Activated naive CD4-positive, alpha-beta T cell treated with anti-CD3 and anti-CD28 coated beads, Interleukin-2, amount 10 ng/mL, durations not matched to agents 7 days and 5 days (primary cell): ENCODE measurements at regions not wholly inside any gene's neighbourhood (a gene's known extent, or its start where the extent isn't known, plus 50 kb on each side); places are given as distances from the start of the nearest gene placed in this dataset.
"Not testable (repeated sequence)": the region's sequence is repeated elsewhere in the genome, so short reads cannot be mapped to it uniquely, and the experiment has no call there.

Experiments used
- CTCF ChIA-PET: fragments of 350-600 bp; sonication (Branson Sonifier 250); formaldehyde crosslinking; loops from one replicate; lab custom pipeline; 2021; ENCODE audit warnings: antibody characterized with exemption; lab: Charles Lee
- DNase-seq: peaks from one replicate; pipeline ENCODE4 v3.0.0-alpha.2; 2020
- H3K27ac Mint-ChIP-seq: one replicate; pipeline ENCODE4 v1.8.0; 2021; ENCODE audit warnings: mild to moderate bottlenecking, moderate library complexity, mixed read lengths
- H3K27me3 Mint-ChIP-seq: one replicate; pipeline ENCODE4 v1.8.0; 2021; ENCODE audit warnings: mild to moderate bottlenecking, mixed read lengths
- H3K36me3 Mint-ChIP-seq: one replicate; pipeline ENCODE4 v1.8.0; 2021; ENCODE audit warnings: mixed read lengths
- H3K4me1 Mint-ChIP-seq: one replicate; pipeline ENCODE4 v1.8.0; 2021; ENCODE audit warnings: mixed read lengths
- H3K4me3 Mint-ChIP-seq: one replicate; pipeline ENCODE4 v1.8.0; 2021; ENCODE audit warnings: mild to moderate bottlenecking, moderate library complexity, mixed read lengths
- H3K9me3 Mint-ChIP-seq: one replicate; pipeline ENCODE4 v1.8.0; 2021; ENCODE audit warnings: mixed read lengths

DNA sequence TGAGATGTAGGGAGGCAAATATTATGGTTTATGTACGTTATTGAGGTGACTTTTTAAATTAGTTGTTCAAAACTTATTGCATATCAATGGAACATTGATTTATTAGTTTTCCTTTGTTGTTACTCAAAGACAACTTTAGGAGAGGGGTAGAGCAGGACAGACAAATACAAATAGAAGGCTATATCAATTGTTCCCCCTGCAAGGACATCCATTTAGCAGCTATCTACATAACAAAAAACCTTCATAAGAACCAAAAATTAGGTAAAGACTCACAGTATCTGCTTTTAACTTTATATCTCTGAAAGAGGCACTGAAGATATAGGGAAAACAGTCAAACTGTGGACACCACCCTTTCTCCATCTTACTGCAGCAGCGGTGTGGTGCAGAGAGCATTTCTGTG is 958.8 kb downstream of the DIPK2A start:
- no peaks in the 10 kb centered on the region for H3K36me3 Mint-ChIP-seq
- no peak overlapping the region for H3K4me3 Mint-ChIP-seq
- H3K27me3 Mint-ChIP-seq = no peaks in the 10 kb centered on the region
- DNase-seq = no peak
- H3K4me1 Mint-ChIP-seq = no peaks in the 10 kb centered on the region
- CTCF ChIA-PET = no interaction called here
- no peak overlapping the region for H3K27ac Mint-ChIP-seq
- peaks cover 2% of the 10 kb centered on the region for H3K9me3 Mint-ChIP-seq

DNA sequence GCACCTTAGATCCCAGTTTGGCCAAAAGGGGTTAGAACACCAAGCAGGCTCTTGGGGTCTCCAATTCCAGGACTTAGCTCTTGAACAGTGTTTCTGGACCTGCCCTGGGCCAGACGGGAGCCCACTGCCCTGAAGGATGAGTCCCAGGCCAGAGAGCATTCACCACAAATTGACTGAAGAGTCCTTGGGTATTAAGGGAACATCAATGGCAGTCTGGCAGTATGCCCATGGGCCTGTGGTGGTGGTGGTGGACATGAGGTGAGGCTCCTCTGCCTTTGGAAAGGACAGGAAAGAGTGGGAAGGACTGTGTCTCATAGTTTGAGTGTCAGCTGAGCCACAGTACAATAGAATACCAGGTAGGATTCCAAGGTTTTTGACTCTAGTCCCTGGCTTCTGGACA is 960.0 kb downstream of the DIPK2A start:
- no peaks in the 10 kb centered on the region for H3K27me3 Mint-ChIP-seq
- H3K9me3 Mint-ChIP-seq = peaks cover 2% of the 10 kb centered on the region
- no peak overlapping the region for H3K27ac Mint-ChIP-seq
- no peaks in the 10 kb centered on the region for H3K4me1 Mint-ChIP-seq
- no peak overlapping the region for H3K4me3 Mint-ChIP-seq
- no peaks in the 10 kb centered on the region for H3K36me3 Mint-ChIP-seq
- CTCF ChIA-PET = no interaction called here
- no peak for DNase-seq

DNA sequence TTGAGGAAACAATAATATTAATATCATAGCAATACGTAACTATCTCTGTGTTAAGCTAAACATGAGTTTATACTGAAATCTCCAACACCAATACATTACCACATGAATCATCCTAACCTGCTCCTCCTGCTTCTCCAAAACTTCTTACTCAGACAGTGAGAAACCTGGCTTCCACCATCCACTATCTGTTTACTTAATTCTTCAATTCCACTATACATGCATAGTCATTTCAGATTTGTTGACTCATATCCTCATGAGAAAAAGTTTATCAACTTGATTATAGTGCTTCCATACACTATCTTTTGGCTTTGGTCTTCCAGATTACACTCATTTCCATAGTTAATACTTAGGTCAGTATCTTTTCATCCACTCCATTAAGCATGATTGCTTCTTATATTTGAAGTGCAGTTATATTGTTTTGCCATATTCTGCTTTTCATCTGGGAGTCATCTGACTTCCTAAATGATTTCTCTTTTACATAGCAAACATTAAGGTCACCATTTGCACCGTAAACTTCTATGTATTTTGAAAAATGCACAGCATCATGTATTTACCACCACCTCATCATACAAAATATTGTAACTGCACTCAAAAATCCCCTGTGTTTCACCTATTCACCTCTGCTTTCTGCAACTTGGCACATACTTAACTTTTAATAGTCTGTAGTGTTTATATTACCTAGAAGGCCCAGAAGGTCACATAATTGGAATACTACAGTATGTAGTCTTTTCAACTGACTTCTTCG is 970.6 kb downstream of the DIPK2A start:
- no peak overlapping the region for H3K4me3 Mint-ChIP-seq
- H3K9me3 Mint-ChIP-seq = peaks cover 4% of the 10 kb centered on the region
- no peaks in the 10 kb centered on the region for H3K27me3 Mint-ChIP-seq
- no peaks in the 10 kb centered on the region for H3K4me1 Mint-ChIP-seq
- no peak for DNase-seq
- CTCF ChIA-PET = no interaction called here
- no peaks in the 10 kb centered on the region for H3K36me3 Mint-ChIP-seq
- H3K27ac Mint-ChIP-seq = no peak overlapping the region

DNA sequence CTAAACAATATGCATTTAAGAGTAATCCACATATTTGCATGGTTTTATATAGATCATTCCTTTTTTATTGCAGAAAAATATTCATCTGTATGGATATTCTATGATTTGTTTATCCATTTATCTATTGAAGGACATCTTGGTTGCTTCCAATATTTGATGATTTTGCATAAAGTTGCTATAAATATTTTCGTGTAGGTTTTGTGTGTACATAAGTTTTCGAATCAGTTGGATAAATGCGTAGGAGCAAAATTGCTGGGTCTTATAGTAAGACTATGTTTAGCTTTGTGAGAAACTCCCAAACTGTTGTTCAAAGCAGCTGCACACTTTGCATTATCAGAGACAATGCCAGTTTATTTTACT is 971.2 kb downstream of the DIPK2A start:
- Mint-ChIP-seq H3K4me1 (no peaks in the 10 kb centered on the region), H3K27me3 (no peaks in the 10 kb centered on the region), H3K27ac (no peak overlapping the region), H3K4me3 (no peak overlapping the region), H3K36me3 (no peaks in the 10 kb centered on the region), H3K9me3 (peaks cover 4% of the 10 kb centered on the region)
- CTCF ChIA-PET = no interaction called here
- no peak for DNase-seq

DNA sequence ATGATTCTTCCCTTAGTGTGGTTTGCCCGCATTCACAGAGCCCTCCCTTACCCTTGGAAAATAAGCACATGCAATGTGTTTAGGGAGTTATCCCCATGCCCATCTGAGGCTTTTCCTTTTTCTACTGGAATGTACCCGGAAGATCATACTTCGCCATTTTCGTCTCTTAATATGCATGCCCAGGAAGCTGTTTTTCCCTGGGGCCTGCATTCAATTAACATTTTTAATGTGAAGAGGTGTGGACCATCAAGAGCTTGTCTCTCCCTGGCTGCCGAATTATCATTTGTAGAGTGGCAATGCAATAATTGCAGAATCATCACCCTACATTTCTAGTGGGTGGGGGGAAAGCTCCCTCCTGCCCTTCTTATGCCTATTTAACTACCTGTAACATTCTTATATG is 976.3 kb downstream of the DIPK2A start:
- H3K4me1 Mint-ChIP-seq = no peaks in the 10 kb centered on the region
- H3K36me3 Mint-ChIP-seq = no peaks in the 10 kb centered on the region
- no peak overlapping the region for H3K4me3 Mint-ChIP-seq
- no peaks in the 10 kb centered on the region for H3K9me3 Mint-ChIP-seq
- DNase-seq = no peak
- no peaks in the 10 kb centered on the region for H3K27me3 Mint-ChIP-seq
- no peak overlapping the region for H3K27ac Mint-ChIP-seq
- CTCF ChIA-PET = no interaction called here

DNA sequence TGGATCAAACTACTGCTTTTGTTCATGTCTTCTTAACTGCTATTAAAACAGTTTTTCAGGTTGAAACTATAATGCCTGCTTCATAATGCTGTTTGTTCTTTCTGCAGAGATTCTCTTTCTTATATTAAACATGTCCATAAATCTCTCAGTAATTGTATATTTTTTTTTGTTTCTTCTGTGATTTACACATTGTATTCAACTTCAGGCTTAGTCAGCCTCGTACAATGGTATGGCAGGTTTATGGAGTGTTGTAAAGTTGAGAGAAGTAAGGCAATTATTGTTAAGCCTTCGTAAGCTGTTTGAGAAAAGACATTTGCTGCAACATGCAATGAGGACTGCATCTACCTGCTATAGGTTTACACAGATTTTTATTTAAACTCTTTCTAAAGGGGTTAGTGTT is 977.1 kb downstream of the DIPK2A start:
- H3K27ac Mint-ChIP-seq = no peak overlapping the region
- CTCF ChIA-PET = no interaction called here
- DNase-seq = no peak
- no peaks in the 10 kb centered on the region for H3K27me3 Mint-ChIP-seq
- no peaks in the 10 kb centered on the region for H3K4me1 Mint-ChIP-seq
- no peak overlapping the region for H3K4me3 Mint-ChIP-seq
- no peaks in the 10 kb centered on the region for H3K36me3 Mint-ChIP-seq
- no peaks in the 10 kb centered on the region for H3K9me3 Mint-ChIP-seq

DNA sequence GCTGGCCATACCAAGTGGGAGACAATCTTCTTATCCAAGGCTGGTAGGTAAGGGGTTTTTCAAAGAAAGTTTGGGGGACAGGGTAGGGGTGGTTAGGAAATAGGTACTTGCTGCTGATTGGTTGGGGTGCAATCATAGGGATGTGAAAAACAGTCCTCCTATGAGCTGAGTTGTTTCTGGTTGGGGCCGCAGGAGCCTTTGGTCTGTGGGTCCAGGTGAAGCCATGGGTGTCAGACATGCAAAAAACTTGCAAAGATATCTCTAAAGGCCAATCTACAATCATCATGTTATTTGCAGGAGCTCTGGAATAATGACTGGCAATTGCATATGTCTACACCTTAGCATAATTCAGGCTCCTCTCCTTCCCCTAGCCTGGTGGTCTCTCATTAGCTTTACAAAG is 982.3 kb downstream of the DIPK2A start:
- CTCF ChIA-PET = no interaction called here
- no peak overlapping the region for H3K27ac Mint-ChIP-seq
- H3K9me3 Mint-ChIP-seq = peaks cover 2% of the 10 kb centered on the region

DNA sequence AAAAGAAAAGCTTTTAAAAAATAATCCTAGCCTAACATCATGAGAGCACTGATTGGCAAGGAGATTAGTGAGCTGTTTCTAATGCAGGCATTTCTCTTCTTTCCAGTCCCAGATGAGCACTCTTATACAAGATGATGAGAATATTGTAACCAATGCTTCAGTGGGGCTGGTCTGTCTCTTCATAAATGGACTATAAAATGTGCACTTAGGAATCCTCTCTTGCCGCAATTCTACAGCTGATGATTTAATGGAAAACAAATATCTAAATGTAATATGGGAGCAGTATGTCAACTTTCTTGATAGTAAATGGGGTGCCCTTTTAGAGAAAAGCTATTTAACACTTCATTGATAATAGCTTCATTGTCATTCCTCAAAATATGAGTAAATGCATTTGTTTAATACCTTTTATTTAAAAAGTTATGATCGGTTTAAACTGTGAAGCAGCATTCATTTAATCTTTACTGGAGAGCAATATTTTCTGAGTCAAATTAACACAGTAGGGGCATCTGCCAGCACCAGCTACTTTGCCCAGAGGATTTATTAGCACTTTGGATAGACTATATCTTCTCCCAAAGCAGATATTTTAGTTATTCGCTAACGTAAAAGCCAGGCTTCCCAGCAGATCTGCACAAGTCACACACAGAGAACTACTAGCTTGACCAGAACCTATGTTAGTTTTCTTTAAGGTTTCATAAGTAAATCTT is 985.9 kb downstream of the DIPK2A start:
- Mint-ChIP-seq H3K36me3 (no peaks in the 10 kb centered on the region), H3K27ac (no peak overlapping the region), H3K4me1 (no peaks in the 10 kb centered on the region), H3K27me3 (no peaks in the 10 kb centered on the region), H3K4me3 (no peak overlapping the region), H3K9me3 (peaks cover 2% of the 10 kb centered on the region)
- CTCF ChIA-PET = no interaction called here
- DNase-seq = no peak

More for the DNA sequence above, 982.3 kb downstream of the DIPK2A start:
- H3K36me3 Mint-ChIP-seq = no peaks in the 10 kb centered on the region
- H3K4me3 Mint-ChIP-seq = no peak overlapping the region
- no peak for DNase-seq
- H3K4me1 Mint-ChIP-seq = no peaks in the 10 kb centered on the region
- no peaks in the 10 kb centered on the region for H3K27me3 Mint-ChIP-seq

DNA sequence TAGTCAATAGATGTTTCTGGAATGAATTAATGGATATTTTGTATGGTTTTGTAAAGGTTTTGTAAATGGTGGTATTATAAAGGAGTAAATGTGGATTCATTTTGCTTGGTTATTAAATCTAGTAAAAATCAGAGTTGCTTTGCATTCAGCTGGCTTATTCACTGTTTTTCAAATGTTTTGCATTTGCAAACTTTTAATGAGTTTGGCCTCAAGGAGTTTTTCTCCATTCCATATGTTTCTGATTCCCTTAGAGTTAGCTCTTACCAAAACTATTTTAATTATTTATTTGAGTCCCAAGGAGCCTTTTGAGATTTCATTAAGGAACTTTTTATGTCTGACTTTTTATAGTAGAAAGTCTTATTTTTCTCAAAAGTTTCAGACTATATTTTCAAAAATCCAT is 992.2 kb downstream of the DIPK2A start:
- Mint-ChIP-seq H3K4me1 (no peaks in the 10 kb centered on the region), H3K4me3 (no peak overlapping the region), H3K27ac (no peak overlapping the region), H3K27me3 (no peaks in the 10 kb centered on the region), H3K9me3 (no peaks in the 10 kb centered on the region), H3K36me3 (no peaks in the 10 kb centered on the region)
- CTCF ChIA-PET = no interaction called here
- no peak for DNase-seq

DNA sequence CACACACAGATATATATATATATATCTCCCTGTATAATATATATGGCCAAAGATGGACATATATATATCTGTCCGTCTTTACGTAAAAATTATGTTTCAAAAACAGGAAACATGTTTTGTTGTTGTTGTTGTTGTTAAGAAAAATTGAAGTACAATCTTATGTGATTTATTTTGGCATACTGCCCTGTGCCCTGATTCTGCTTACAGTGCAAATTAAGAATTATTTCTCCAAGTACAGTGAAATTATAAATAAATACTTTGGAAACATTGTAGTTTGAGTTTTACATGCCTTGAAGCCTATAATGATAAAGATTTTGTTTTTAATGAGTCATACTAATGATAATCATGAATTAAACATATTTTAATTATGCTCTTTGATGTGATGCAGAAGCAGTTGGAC is 994.9 kb downstream of the DIPK2A start:
- Mint-ChIP-seq H3K27me3 (no peaks in the 10 kb centered on the region), H3K4me1 (no peaks in the 10 kb centered on the region), H3K9me3 (no peaks in the 10 kb centered on the region), H3K27ac (no peak overlapping the region), H3K4me3 (no peak overlapping the region), H3K36me3 (no peaks in the 10 kb centered on the region)
- CTCF ChIA-PET = no interaction called here
- no peak for DNase-seq

DNA sequence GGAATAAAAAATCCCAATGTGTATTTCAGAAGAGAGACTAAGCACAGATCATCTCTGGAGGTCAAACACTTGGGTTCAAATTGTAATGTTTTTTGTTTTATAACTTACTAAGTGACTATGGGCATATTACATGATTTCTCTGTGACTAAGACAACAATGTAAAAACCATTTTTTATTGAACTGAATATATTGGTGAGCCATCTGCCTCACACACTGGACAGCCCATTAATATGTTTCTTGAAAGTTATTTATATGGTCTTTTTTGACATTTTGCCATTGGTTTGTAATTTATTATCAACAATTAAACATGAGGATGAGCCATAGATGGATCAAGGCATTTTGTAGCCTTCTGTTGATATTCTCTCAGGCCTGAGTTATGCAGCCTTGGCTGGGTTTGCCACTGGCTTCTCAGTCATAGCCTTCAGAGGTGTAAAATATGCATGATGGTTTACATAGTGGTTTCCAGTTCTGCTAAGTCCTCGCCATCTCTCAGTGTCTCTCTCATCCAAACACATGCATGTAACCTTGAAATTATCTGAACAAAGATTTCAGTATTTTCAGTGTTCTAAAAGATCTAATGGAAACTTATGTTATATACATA is 997.2 kb downstream of the DIPK2A start:
- no peaks in the 10 kb centered on the region for H3K27me3 Mint-ChIP-seq
- no peaks in the 10 kb centered on the region for H3K36me3 Mint-ChIP-seq
- no peak for DNase-seq
- H3K4me1 Mint-ChIP-seq = no peaks in the 10 kb centered on the region
- CTCF ChIA-PET = no interaction called here
- peaks cover 2% of the 10 kb centered on the region for H3K9me3 Mint-ChIP-seq
- H3K27ac Mint-ChIP-seq = no peak overlapping the region
- no peak overlapping the region for H3K4me3 Mint-ChIP-seq

DNA sequence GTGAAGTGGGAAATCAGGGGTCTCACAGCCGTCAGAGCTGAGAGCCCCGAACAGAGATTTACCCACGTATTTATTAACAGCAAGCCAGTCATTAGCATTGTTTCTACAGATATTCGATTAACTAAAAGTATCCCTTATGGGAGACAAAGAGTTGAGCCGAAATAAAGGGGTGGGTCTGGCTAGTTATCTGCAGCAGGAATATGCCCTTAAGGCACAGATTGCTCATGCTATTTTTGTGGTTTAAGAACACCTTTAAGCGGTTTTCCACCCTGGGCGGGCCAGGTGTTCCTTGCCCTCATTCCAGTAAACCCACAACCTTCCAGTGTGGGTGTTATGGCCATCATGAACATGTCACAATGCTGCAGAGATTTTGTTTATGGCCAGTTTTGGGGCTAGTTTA is 1012.9 kb downstream of the DIPK2A start:
- H3K4me1 Mint-ChIP-seq, H3K36me3 Mint-ChIP-seq, H3K27me3 Mint-ChIP-seq, H3K27ac Mint-ChIP-seq, DNase-seq, H3K9me3 Mint-ChIP-seq, CTCF ChIA-PET, H3K4me3 Mint-ChIP-seq: not testable (repeated sequence)

DNA sequence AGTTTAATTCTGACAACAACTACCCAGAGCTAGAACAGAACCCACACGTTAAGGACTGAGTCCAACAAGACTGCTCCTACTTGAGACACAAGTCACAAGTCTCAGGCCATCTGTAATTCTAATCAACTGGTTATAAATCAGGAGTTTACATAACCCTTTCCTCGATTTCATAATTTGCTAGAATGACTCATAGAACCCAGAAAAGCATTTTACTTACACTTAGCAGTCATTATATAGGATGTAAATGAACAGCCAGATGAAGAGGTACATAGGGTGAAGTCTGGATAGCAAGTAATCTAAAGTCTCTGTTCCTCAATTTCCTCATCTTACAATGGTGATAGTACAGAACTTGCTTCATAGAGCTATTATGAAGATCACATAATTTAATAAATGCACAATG is 1018.2 kb downstream of the DIPK2A start:
- Mint-ChIP-seq H3K36me3 (no peaks in the 10 kb centered on the region), H3K27ac (no peak overlapping the region), H3K9me3 (peaks cover 6% of the 10 kb centered on the region), H3K4me3 (no peak overlapping the region), H3K27me3 (no peaks in the 10 kb centered on the region), H3K4me1 (no peaks in the 10 kb centered on the region)
- CTCF ChIA-PET = no interaction called here
- no peak for DNase-seq

DNA sequence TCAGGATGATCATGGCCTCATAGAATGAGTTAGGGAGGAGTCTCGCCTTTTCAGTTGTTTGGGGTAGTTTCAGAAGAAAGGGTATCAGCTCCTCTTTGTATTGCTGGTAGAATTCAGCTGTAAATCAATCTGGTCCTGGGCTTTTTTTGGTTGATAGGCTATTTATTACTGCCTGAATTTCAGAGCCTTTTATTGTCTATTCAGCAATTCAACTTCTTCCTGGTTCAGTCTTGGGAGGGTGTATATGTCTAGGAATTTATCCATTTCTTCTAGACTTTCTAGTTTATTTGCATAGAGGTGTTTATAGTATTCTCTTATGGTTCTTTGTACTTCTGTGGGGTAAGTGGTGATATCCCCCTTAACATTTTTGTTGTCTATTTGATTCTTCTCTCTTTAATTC is 1024.2 kb downstream of the DIPK2A start:
- Mint-ChIP-seq H3K36me3 (no peaks in the 10 kb centered on the region), H3K9me3 (peaks cover 11% of the 10 kb centered on the region), H3K27me3 (no peaks in the 10 kb centered on the region), H3K27ac (no peak overlapping the region), H3K4me3 (no peak overlapping the region), H3K4me1 (no peaks in the 10 kb centered on the region)
- CTCF ChIA-PET = interaction anchor here (0.7 kb wide), 1 partner anchor 11 kb away, joined by 3 read pairs; no protein-coding TSS in a partner anchor
- no peak for DNase-seq

DNA sequence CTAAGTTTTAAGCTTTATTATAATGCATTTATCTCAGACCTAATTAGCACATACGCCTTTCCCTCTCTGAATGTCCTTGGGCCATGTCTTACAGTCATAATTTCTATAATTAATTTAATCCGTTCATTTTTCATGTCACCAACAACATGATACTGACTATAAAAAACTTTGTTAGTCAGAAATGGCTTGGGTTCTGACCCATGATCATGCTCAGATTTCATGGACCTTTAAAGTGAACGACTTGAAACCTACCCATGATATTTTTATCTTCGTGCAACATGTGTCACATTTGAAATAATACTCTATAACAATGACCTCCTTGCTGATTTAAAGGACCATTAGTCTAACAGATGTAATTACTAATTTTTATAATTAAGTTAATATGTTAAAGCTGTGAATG is 1033.8 kb downstream of the DIPK2A start:
- H3K27me3 Mint-ChIP-seq = no peaks in the 10 kb centered on the region
- CTCF ChIA-PET = no interaction called here
- H3K9me3 Mint-ChIP-seq = peaks cover 6% of the 10 kb centered on the region
- no peak overlapping the region for H3K27ac Mint-ChIP-seq
- H3K4me3 Mint-ChIP-seq = no peak overlapping the region
- H3K4me1 Mint-ChIP-seq = no peaks in the 10 kb centered on the region
- no peaks in the 10 kb centered on the region for H3K36me3 Mint-ChIP-seq
- DNase-seq = no peak
